Ishikawa (cell line): ENCODE measurements at regions not wholly inside any gene's neighbourhood (a gene's known extent, or its start where the extent isn't known, plus 50 kb on each side); places are given as distances from the start of the nearest gene placed in this dataset.

ENCODE experiments used
- CREB1 ChIP-seq: IDR thresholded peaks from 2 replicates; pipeline ENCODE4 v1.6.1; 2012; ENCODE audit warnings: low read depth
- EGR1 ChIP-seq: IDR thresholded peaks from 2 replicates; pipeline ENCODE4 v1.6.1; 2012
- EP300 ChIP-seq: IDR thresholded peaks from 2 replicates; pipeline ENCODE4 v1.6.1; 2012; ENCODE audit warnings: borderline replicate concordance
- FOXM1 ChIP-seq: IDR thresholded peaks from 2 replicates; pipeline ENCODE4 v1.6.1; 2012; ENCODE audit warnings: low read depth, borderline replicate concordance
- RAD21 ChIP-seq: IDR thresholded peaks from 2 replicates; pipeline ENCODE4 v1.6.1; 2012; ENCODE audit warnings: low read depth
- TAF1 ChIP-seq: IDR thresholded peaks from 2 replicates; pipeline ENCODE4 v1.6.1; 2012; ENCODE audit warnings: low read depth, mild to moderate bottlenecking
- TCF12 ChIP-seq: IDR thresholded peaks from 2 replicates; pipeline ENCODE4 v1.6.1; 2012; ENCODE audit warnings: low read depth
- YY1 ChIP-seq: IDR thresholded peaks from 2 replicates; pipeline ENCODE4 v1.6.1; 2012; ENCODE audit warnings: low read depth
- ZBTB7A ChIP-seq: IDR thresholded peaks from 2 replicates; pipeline ENCODE4 v1.6.1; 2012; ENCODE audit warnings: low read depth
- TF ChIP-seq, protein P1 (sequence below): IDR thresholded peaks from 2 replicates; pipeline ENCODE4 v1.6.1; 2012; ENCODE audit warnings: low read depth, mild to moderate bottlenecking
- TF ChIP-seq, protein P2 (sequence below): IDR thresholded peaks from 2 replicates; pipeline ENCODE4 v1.6.1; 2012

DNA sequence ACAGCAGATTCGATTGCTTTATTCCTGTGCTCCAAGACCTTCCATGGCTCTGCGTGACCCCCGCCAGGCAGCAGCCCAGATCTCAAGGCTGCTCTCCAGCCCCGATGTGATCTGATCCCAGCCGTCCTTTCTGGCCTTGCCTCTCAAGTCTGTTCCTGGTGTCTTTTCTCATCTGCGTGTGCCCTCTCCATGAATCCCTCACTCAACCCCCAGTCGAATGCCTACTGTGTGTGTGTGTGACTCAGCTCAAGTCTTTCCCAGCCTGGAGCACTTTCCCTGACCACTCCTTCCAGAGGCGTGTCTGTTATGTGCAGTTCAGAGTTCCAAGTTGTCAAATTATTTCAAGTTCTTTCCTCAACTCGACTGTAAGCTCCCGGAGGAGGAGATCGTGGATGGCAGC is 64.0 kb downstream of the MRM1 start:
- TF ChIP-seq, protein P1, sequence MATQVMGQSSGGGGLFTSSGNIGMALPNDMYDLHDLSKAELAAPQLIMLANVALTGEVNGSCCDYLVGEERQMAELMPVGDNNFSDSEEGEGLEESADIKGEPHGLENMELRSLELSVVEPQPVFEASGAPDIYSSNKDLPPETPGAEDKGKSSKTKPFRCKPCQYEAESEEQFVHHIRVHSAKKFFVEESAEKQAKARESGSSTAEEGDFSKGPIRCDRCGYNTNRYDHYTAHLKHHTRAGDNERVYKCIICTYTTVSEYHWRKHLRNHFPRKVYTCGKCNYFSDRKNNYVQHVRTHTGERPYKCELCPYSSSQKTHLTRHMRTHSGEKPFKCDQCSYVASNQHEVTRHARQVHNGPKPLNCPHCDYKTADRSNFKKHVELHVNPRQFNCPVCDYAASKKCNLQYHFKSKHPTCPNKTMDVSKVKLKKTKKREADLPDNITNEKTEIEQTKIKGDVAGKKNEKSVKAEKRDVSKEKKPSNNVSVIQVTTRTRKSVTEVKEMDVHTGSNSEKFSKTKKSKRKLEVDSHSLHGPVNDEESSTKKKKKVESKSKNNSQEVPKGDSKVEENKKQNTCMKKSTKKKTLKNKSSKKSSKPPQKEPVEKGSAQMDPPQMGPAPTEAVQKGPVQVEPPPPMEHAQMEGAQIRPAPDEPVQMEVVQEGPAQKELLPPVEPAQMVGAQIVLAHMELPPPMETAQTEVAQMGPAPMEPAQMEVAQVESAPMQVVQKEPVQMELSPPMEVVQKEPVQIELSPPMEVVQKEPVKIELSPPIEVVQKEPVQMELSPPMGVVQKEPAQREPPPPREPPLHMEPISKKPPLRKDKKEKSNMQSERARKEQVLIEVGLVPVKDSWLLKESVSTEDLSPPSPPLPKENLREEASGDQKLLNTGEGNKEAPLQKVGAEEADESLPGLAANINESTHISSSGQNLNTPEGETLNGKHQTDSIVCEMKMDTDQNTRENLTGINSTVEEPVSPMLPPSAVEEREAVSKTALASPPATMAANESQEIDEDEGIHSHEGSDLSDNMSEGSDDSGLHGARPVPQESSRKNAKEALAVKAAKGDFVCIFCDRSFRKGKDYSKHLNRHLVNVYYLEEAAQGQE = no peak
- TF ChIP-seq EGR1 (no peak), YY1 (no peak), FOXM1 (no peak), EP300 (no peak), TCF12 (no peak), TAF1 (no peak), CREB1 (no peak), ZBTB7A (no peak), RAD21 (no peak)
- TF ChIP-seq, protein P2, sequence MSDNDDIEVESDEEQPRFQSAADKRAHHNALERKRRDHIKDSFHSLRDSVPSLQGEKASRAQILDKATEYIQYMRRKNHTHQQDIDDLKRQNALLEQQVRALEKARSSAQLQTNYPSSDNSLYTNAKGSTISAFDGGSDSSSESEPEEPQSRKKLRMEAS = no peak
